SH-SY5Y (cell line): ENCODE measurements at regions not wholly inside any gene's neighbourhood (a gene's known extent, or its start where the extent isn't known, plus 50 kb on each side); places are given as distances from the start of the nearest gene placed in this dataset.

Source experiments
- GATA2 ChIP-seq: IDR thresholded peaks from 2 replicates; pipeline ENCODE4 v1.6.1; 2011; ENCODE audit warnings: mild to moderate bottlenecking, low read depth, low read length
- GATA3 ChIP-seq: IDR thresholded peaks from 2 replicates; pipeline ENCODE4 v1.6.1; 2011; ENCODE audit warnings: low read depth, mild to moderate bottlenecking, low read length, moderate library complexity

DNA sequence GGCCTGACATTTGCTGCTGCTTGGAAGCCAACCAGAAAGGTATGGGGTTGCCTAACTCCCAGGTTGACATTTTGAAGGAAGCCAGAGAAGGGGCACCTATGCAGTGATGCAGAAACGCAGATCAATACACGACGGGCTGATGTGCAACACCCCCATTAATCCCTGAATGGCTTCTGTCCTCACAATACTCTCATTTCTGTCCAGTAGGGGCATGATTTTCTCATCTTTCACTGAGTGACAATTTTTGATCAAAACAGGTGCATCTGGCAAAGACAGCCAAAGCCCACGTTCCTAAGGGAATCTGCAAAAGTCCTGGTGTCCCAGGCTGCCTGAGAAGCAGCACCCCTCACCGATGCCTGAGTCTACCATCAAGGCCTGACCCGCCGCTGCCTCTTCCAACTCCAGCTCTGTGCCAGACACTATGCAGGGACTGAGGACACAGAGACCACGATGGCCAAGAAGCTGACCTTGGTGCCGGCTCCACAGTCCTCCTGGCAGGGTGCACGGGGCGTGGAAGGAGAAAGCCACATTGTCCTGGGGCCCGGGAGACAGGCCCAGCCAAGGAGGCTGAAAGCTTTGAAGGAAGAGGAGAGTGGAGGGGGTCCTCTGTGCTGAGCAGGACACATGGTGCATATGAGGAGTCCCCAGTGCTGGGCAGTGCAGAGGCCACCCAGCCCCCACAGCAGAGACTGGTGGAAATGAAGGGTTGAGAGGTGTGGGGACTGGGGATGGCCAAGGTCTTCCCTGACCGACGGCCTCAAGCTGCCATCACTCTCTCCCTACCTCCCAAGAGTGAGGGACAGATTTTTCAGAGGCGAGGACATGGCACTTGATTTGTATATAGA, 159.6 kb downstream of the NUP210 start:
- TF ChIP-seq GATA2: no peak
- TF ChIP-seq GATA3: no peak
